Activated CD4-positive, alpha-beta T cell treated with anti-CD3 and anti-CD28 coated beads for 48 hours (primary cell): ENCODE measurements at regions not wholly inside any gene's neighbourhood (a gene's known extent, or its start where the extent isn't known, plus 50 kb on each side); places are given as distances from the start of the nearest gene placed in this dataset.
"Not testable (repeated sequence)": the region's sequence is repeated elsewhere in the genome, so short reads cannot be mapped to it uniquely, and the experiment has no call there.

Source experiments
- DNase-seq: peaks from one replicate; pipeline ENCODE4 v3.0.0-alpha.2; 2020

- DNase-seq = no peak
These were observed 1053.5 kb upstream of the FAM98A start for GRCh38 chr2:34652636-34653035.

- no peak for DNase-seq
These were observed 1047.8 kb upstream of the FAM98A start for GRCh38 chr2:34646901-34647300.

GRCh38 chr2:34632327-34632726 is 1033.2 kb upstream of the FAM98A start:
- DNase-seq = no peak

GRCh38 chr2:34627003-34627402 is 1027.9 kb upstream of the FAM98A start:
- DNase-seq = no peak

GRCh38 chr2:34604164-34604563 is 1005.1 kb upstream of the FAM98A start:
- DNase-seq = no peak

GRCh38 chr2:34602262-34602661 is 1003.2 kb upstream of the FAM98A start:
- DNase-seq = no peak

GRCh38 chr2:34601561-34601960 is 1002.5 kb upstream of the FAM98A start:
- DNase-seq = no peak

- no peak for DNase-seq
These were observed 979.5 kb upstream of the FAM98A start for GRCh38 chr2:34578641-34579040.

GRCh38 chr2:34570266-34570872 is 971.3 kb upstream of the FAM98A start:
- no peak for DNase-seq

- no peak for DNase-seq
These were observed 968.0 kb upstream of the FAM98A start for GRCh38 chr2:34567128-34567527.

GRCh38 chr2:34552337-34552736 is 953.2 kb upstream of the FAM98A start:
- DNase-seq = no peak

GRCh38 chr2:34549710-34550345 is 950.7 kb upstream of the FAM98A start:
- DNase-seq = no peak

GRCh38 chr2:34547900-34548299 is 948.8 kb upstream of the FAM98A start:
- no peak for DNase-seq

- DNase-seq = no peak
These were observed 948.2 kb upstream of the FAM98A start for GRCh38 chr2:34547340-34547739.

- no peak for DNase-seq
These were observed 946.5 kb upstream of the FAM98A start for GRCh38 chr2:34545486-34546136.

- no peak for DNase-seq
These were observed 935.7 kb upstream of the FAM98A start for GRCh38 chr2:34534761-34535160.

- no peak for DNase-seq
These were observed 935.2 kb upstream of the FAM98A start for GRCh38 chr2:34534341-34534740.

GRCh38 chr2:34533585-34534183 is 934.6 kb upstream of the FAM98A start:
- DNase-seq = no peak

GRCh38 chr2:34529965-34530364 is 930.9 kb upstream of the FAM98A start:
- no peak for DNase-seq

- no peak for DNase-seq
These were observed 924.9 kb upstream of the FAM98A start for GRCh38 chr2:34523958-34524514.

- DNase-seq = no peak
These were observed 920.6 kb upstream of the FAM98A start for GRCh38 chr2:34519659-34520058.

- DNase-seq = no peak
These were observed 899.5 kb upstream of the FAM98A start for GRCh38 chr2:34498561-34498960.

- DNase-seq = not testable (repeated sequence)
These were observed 895.1 kb upstream of the FAM98A start for GRCh38 chr2:34494192-34494591.
